ENCODE measurements at regions not wholly inside any gene's neighbourhood (a gene's known extent, or its start where the extent isn't known, plus 50 kb on each side); places are given as distances from the start of the nearest gene placed in this dataset.

GRCh38 chr15:87575896-87576473, 680.6 kb downstream of the NTRK3 start:
- TF ChIP-seq CTCF (IDR thresholded peaks at IDR 0.05) (no peak), EP300 (IDR thresholded peaks at IDR 0.05) (no peak)
